H9 (cell line): ENCODE measurements at regions not wholly inside any gene's neighbourhood (a gene's known extent, or its start where the extent isn't known, plus 50 kb on each side); places are given as distances from the start of the nearest gene placed in this dataset.
"Not testable (repeated sequence)": the region's sequence is repeated elsewhere in the genome, so short reads cannot be mapped to it uniquely, and the experiment has no call there.

Experiments used
- DNase-seq: peaks from one replicate; pipeline ENCODE4 v3.0.0-alpha.2; 2017
- H2AFZ ChIP-seq: one replicate; pipeline ENCODE4 v1.6.1; 2013; ENCODE audit warnings: mild to moderate bottlenecking, low read length, control low read depth, moderate library complexity
- H2AK5ac ChIP-seq: 2 replicates; pipeline ENCODE4 v1.6.1; 2013; ENCODE audit warnings: low read length, control low read depth, mixed read lengths; ENCODE audit not compliant: insufficient read length
- H2BK120ac ChIP-seq: one replicate; pipeline ENCODE4 v1.6.1; 2013; ENCODE audit warnings: low read depth, mild to moderate bottlenecking, low read length, control low read depth, inconsistent platforms; ENCODE audit not compliant: poor library complexity, severe bottlenecking
- H2BK12ac ChIP-seq: 2 replicates; pipeline ENCODE4 v1.6.1; 2013; ENCODE audit warnings: low read length, control low read depth, mixed read lengths, low read depth; ENCODE audit not compliant: insufficient read length
- H2BK15ac ChIP-seq: 2 replicates; pipeline ENCODE4 v1.6.1; 2013; ENCODE audit warnings: low read depth, low read length, control low read depth
- H2BK20ac ChIP-seq: one replicate; pipeline ENCODE4 v1.6.1; 2013; ENCODE audit warnings: low read depth, mild to moderate bottlenecking, low read length, control low read depth, inconsistent platforms; ENCODE audit not compliant: poor library complexity, severe bottlenecking
- H2BK5ac ChIP-seq: 2 replicates; pipeline ENCODE4 v1.6.1; 2013; ENCODE audit warnings: low read length, control low read depth, mixed read lengths; ENCODE audit not compliant: insufficient read length
- H3K14ac ChIP-seq: 2 replicates; pipeline ENCODE4 v1.6.1; 2013; ENCODE audit warnings: low read length, control low read depth; ENCODE audit not compliant: insufficient read depth
- H3K18ac ChIP-seq: 2 replicates; pipeline ENCODE4 v1.6.1; 2013; ENCODE audit warnings: low read depth, mild to moderate bottlenecking, mixed read lengths, low read length, control low read depth; ENCODE audit not compliant: insufficient read length
- H3K23ac ChIP-seq: 2 replicates; pipeline ENCODE4 v1.6.1; 2013; ENCODE audit warnings: low read length, control low read depth, mixed read lengths, low read depth; ENCODE audit not compliant: insufficient read length
- H3K23me2 ChIP-seq: 2 replicates; pipeline ENCODE4 v1.6.1; 2013; ENCODE audit warnings: low read depth, mild to moderate bottlenecking, mixed read lengths, low read length, control low read depth; ENCODE audit not compliant: insufficient read length, poor library complexity, severe bottlenecking
- H3K27ac ChIP-seq: 2 replicates; pipeline ENCODE4 v1.5.1; 2013; ENCODE audit warnings: low read length, control low read depth, mixed read lengths, low read depth; ENCODE audit not compliant: insufficient read length
- H3K27me3 ChIP-seq: 2 replicates; pipeline ENCODE4 v1.6.1; 2013; ENCODE audit warnings: low read length, control low read depth, inconsistent platforms; ENCODE audit not compliant: insufficient read depth
- H3K4ac ChIP-seq: 2 replicates; pipeline ENCODE4 v1.6.1; 2013; ENCODE audit warnings: low read depth, mild to moderate bottlenecking, control low read depth, inconsistent platforms, low read length, moderate library complexity
- H3K4me1 ChIP-seq: 2 replicates; pipeline ENCODE4 v1.6.1; 2013; ENCODE audit warnings: low read length, control low read depth, inconsistent platforms; ENCODE audit not compliant: insufficient read depth
- H3K4me2 ChIP-seq: 2 replicates; pipeline ENCODE4 v1.6.1; 2013; ENCODE audit warnings: low read length, control low read depth, mixed read lengths; ENCODE audit not compliant: insufficient read length, insufficient read depth
- H3K56ac ChIP-seq: 2 replicates; pipeline ENCODE4 v1.6.1; 2013; ENCODE audit warnings: low read depth, mild to moderate bottlenecking, mixed read lengths, low read length, control low read depth; ENCODE audit not compliant: insufficient read length
- H3K79me1 ChIP-seq: 2 replicates; pipeline ENCODE4 v1.6.1; 2013; ENCODE audit warnings: low read depth, mild to moderate bottlenecking, moderate library complexity, low read length, control low read depth, inconsistent platforms; ENCODE audit not compliant: insufficient read depth, poor library complexity, severe bottlenecking
- H3K79me2 ChIP-seq: 2 replicates; pipeline ENCODE4 v1.6.1; 2013; ENCODE audit warnings: low read length, control low read depth, inconsistent platforms; ENCODE audit not compliant: insufficient read depth
- H3K9ac ChIP-seq: 2 replicates; pipeline ENCODE4 v1.6.1; 2013; ENCODE audit warnings: low read length, control low read depth, mixed read lengths; ENCODE audit not compliant: insufficient read length; ENCODE audit errors: extremely low read depth
- H3K9me3 ChIP-seq: one replicate; pipeline ENCODE4 v1.6.1; 2013; ENCODE audit warnings: low read depth, low read length, inconsistent platforms; ENCODE audit not compliant: control insufficient read depth
- H3T11ph ChIP-seq: one replicate; pipeline ENCODE4 v1.6.1; 2013; ENCODE audit warnings: mild to moderate bottlenecking, low read length, control low read depth, inconsistent platforms
- H4K20me1 ChIP-seq: one replicate; pipeline ENCODE4 v1.6.1; 2013; ENCODE audit not compliant: control insufficient read depth, insufficient read length, insufficient read depth
- H4K5ac ChIP-seq: 2 replicates; pipeline ENCODE4 v1.6.1; 2013; ENCODE audit warnings: low read depth, mild to moderate bottlenecking, mixed read lengths, low read length, control low read depth; ENCODE audit not compliant: insufficient read length
- H4K8ac ChIP-seq: replicated peaks from 2 replicates; pipeline ENCODE4 v1.6.1; 2013; ENCODE audit warnings: low read length, control low read depth, mixed read lengths, low read depth; ENCODE audit not compliant: insufficient read length
- H4K91ac ChIP-seq: 2 replicates; pipeline ENCODE4 v1.6.1; 2013; ENCODE audit warnings: low read depth, mild to moderate bottlenecking, moderate library complexity, mixed read lengths, low read length, control low read depth; ENCODE audit not compliant: insufficient read length
- H3K27ac Mint-ChIP-seq, 3 experiments: 2 replicates in 2 of 3; 3 replicates in 1 of 3; pipeline ENCODE4 v1.8.0; 2020 to 2021; ENCODE audit warnings: mixed read lengths in 3 of 3, mild to moderate bottlenecking in 1 of 3, moderate library complexity in 1 of 3
- H3K27me3 Mint-ChIP-seq: 2 replicates; pipeline ENCODE4 v1.8.0; 2021; ENCODE audit warnings: low read depth, mild to moderate bottlenecking, moderate library complexity, mixed read lengths
- H3K36me3 Mint-ChIP-seq, 3 experiments: 2 replicates in 2 of 3; 3 replicates in 1 of 3; pipeline ENCODE4 v1.8.0; 2020 to 2021; ENCODE audit warnings: low read depth in 3 of 3, mixed read lengths in 3 of 3; ENCODE audit not compliant: insufficient read depth in 1 of 3
- H3K4me1 Mint-ChIP-seq, 2 experiments: 2 replicates each; pipeline ENCODE4 v1.8.0; 2020; ENCODE audit warnings: mixed read lengths in 2 of 2
- H3K4me3 Mint-ChIP-seq, 2 experiments: 2 replicates in 1 of 2; 3 replicates in 1 of 2; pipeline ENCODE4 v1.8.0; 2020 to 2021; ENCODE audit warnings: mild to moderate bottlenecking in 2 of 2, mixed read lengths in 2 of 2, moderate library complexity in 1 of 2
- H3K9me3 Mint-ChIP-seq, 2 experiments: 2 replicates in 1 of 2; 3 replicates in 1 of 2; pipeline ENCODE4 v1.8.0; 2020; ENCODE audit warnings: mild to moderate bottlenecking in 2 of 2, mixed read lengths in 2 of 2, moderate library complexity in 1 of 2
- CTCF ChIP-seq: fragments of 200-600 bp; sonication (generic); conservative IDR thresholded peaks from 3 replicates; pipeline ENCODE4 v1.8.0; 2021; ENCODE audit warnings: antibody characterized with exemption, mild to moderate bottlenecking
- WGBS: extraction: QIAGEN DNeasy Blood & Tissue Kit; methylation state at CpG from one replicate; pipeline ENCODE4 v1.1.7; 2013; ENCODE audit warnings: missing lambda C conversion rate, low lambda C conversion rate, mixed read lengths; ENCODE audit not compliant: insufficient read length; ENCODE audit errors: extremely low coverage; 5-methylcytosine and 5-hydroxymethylcytosine counted together

- H4K20me1 ChIP-seq: no peaks in the 10 kb centered on the region
- no peak overlapping the region for H3K4me2 ChIP-seq
- H3K4me3 Mint-ChIP-seq: no peak overlapping the region
- H3K36me3 Mint-ChIP-seq: peaks cover 0 to 2% (median 0%) of the 10 kb centered on the region in 3 experiments; a peak in 2 of 7 replicates
- no peaks in the 10 kb centered on the region for H3K4me1 Mint-ChIP-seq
- DNase-seq: no peak
- no peak overlapping the region for H3K4ac ChIP-seq
- no peak overlapping the region for H3K9ac ChIP-seq
- H2AFZ ChIP-seq: no peak overlapping the region
- H4K5ac ChIP-seq: no peak overlapping the region
- H3K18ac ChIP-seq: no peak overlapping the region
- WGBS: no CpG with 5 or more reads among the region's 3 CpGs
- H3T11ph ChIP-seq: no peak overlapping the region
- H3K27ac Mint-ChIP-seq: no peak overlapping the region
- H3K9me3 ChIP-seq: no peaks in the 10 kb centered on the region
- no peak overlapping the region for H3K27ac ChIP-seq
- H3K14ac ChIP-seq: no peak overlapping the region
- no peak overlapping the region for H2AK5ac ChIP-seq
- H2BK120ac ChIP-seq: no peak overlapping the region
- H3K56ac ChIP-seq: no peak overlapping the region
- peaks cover 11% of the 10 kb centered on the region for H3K27me3 Mint-ChIP-seq
- no peak overlapping the region for H2BK5ac ChIP-seq
- H3K27me3 ChIP-seq: no peaks in the 10 kb centered on the region
- H3K79me1 ChIP-seq: no peaks in the 10 kb centered on the region
- peaks cover 18 to 22% of the 10 kb centered on the region in 2 experiments; a peak in 4 of 5 replicates for H3K9me3 Mint-ChIP-seq
- H2BK15ac ChIP-seq: no peak overlapping the region
- no peaks in the 10 kb centered on the region for H3K79me2 ChIP-seq
- H4K91ac ChIP-seq: no peak overlapping the region
- no peaks in the 10 kb centered on the region for H3K23me2 ChIP-seq
- TF ChIP-seq CTCF: no peak
- no peak overlapping the region for H4K8ac ChIP-seq
- no peak overlapping the region for H3K23ac ChIP-seq
- no peaks in the 10 kb centered on the region for H3K4me1 ChIP-seq
- no peak overlapping the region for H2BK12ac ChIP-seq
- no peak overlapping the region for H2BK20ac ChIP-seq
Observed at GRCh38 chr2:129035992-129036391, 717.3 kb upstream of the HS6ST1 start.

GRCh38 chr2:129043677-129044076 lies 725.0 kb upstream of the HS6ST1 start:
- not testable (repeated sequence) for H3K14ac ChIP-seq, H3K79me1 ChIP-seq, H3K9ac ChIP-seq, H3K9me3 ChIP-seq, H3K18ac ChIP-seq, H3K27ac Mint-ChIP-seq, H3K27me3 Mint-ChIP-seq, H4K91ac ChIP-seq, H3K4me2 ChIP-seq, H4K8ac ChIP-seq, H4K20me1 ChIP-seq, H3K23ac ChIP-seq, H2BK12ac ChIP-seq, H2BK120ac ChIP-seq, DNase-seq, H3K79me2 ChIP-seq, H3K23me2 ChIP-seq, H3K4me1 Mint-ChIP-seq, H3K27me3 ChIP-seq, H2BK5ac ChIP-seq, H3K27ac ChIP-seq, H3T11ph ChIP-seq, H4K5ac ChIP-seq, H3K56ac ChIP-seq, H3K4me3 Mint-ChIP-seq, H2BK20ac ChIP-seq, H2BK15ac ChIP-seq, H2AFZ ChIP-seq, H3K4ac ChIP-seq, H2AK5ac ChIP-seq, H3K4me1 ChIP-seq
- no CpG with 5 or more reads among the region's 10 CpGs for WGBS
- Mint-ChIP-seq H3K36me3 (peaks cover 6 to 20% (median 20%) of the 10 kb centered on the region in 3 experiments; a peak in 6 of 7 replicates), H3K9me3 (peaks cover 47 to 56% of the 10 kb centered on the region in 2 experiments)
